ENCODE measurements at regions not wholly inside any gene's neighbourhood (a gene's known extent, or its start where the extent isn't known, plus 50 kb on each side); places are given as distances from the start of the nearest gene placed in this dataset.

GRCh38 chr14:94691660-94692034 is 78.3 kb downstream of the GSC start:
- TF ChIP-seq CTCF (IDR thresholded peaks at IDR 0.05; ENCODE audit: insufficient read depth, low read length), result no peak
- peak; percentile 31 for DNase-seq (ENCODE audit: low read depth)
- H3K4me3 ChIP-seq (ENCODE audit: low read depth, low read length), result no peak overlapping the region

- no peak overlapping the region for H3K4me3 ChIP-seq (ENCODE audit: low read depth, low read length)
- no peak for DNase-seq (ENCODE audit: low read depth)
- no peak for TF ChIP-seq CTCF (IDR thresholded peaks at IDR 0.05; ENCODE audit: insufficient read depth, low read length)
Measured at GRCh38 chr14:94690896-94691659, 78.8 kb downstream of the GSC start.

GRCh38 chr14:94690486-94690885 is 78.3 kb downstream of the SERPINA3 start:
- TF ChIP-seq CTCF (IDR thresholded peaks at IDR 0.05; ENCODE audit: insufficient read depth, low read length), result no peak
- H3K4me3 ChIP-seq (ENCODE audit: low read depth, low read length), result no peak overlapping the region
- DNase-seq (ENCODE audit: low read depth), result no peak

GRCh38 chr14:94689985-94690400 is 77.8 kb downstream of the SERPINA3 start:
- no peak overlapping the region for H3K4me3 ChIP-seq (ENCODE audit: low read depth, low read length)
- TF ChIP-seq CTCF (IDR thresholded peaks at IDR 0.05; ENCODE audit: insufficient read depth, low read length), result no peak

GRCh38 chr14:94689218-94689984 is 77.2 kb downstream of the SERPINA3 start:
- peak overlapping the region; percentile 33 for H3K4me3 ChIP-seq (ENCODE audit: low read depth, low read length)
- DNase-seq (ENCODE audit: low read depth), result peak; percentile 48
- TF ChIP-seq CTCF (IDR thresholded peaks at IDR 0.05; ENCODE audit: insufficient read depth, low read length), result peak; percentile 82

More at GRCh38 chr14:94689985-94690400, 77.8 kb downstream of the SERPINA3 start:
- DNase-seq (ENCODE audit: low read depth), result no peak

- no peak overlapping the region for H3K4me3 ChIP-seq (ENCODE audit: low read depth, low read length)
- no peak for TF ChIP-seq CTCF (IDR thresholded peaks at IDR 0.05; ENCODE audit: insufficient read depth, low read length)
- DNase-seq (ENCODE audit: low read depth), result no peak
Measured at GRCh38 chr14:94686511-94687160, 74.4 kb downstream of the SERPINA3 start.

Measured in fibroblast of the aortic adventitia (primary cell).